Neuronal stem cell (in vitro differentiated cells): ENCODE measurements at regions not wholly inside any gene's neighbourhood (a gene's known extent, or its start where the extent isn't known, plus 50 kb on each side); places are given as distances from the start of the nearest gene placed in this dataset.
A peak's percentile ranks its signal among the peaks of the same experiment; 100 is the strongest.

Source experiments
- DNase-seq: peaks from one replicate; pipeline ENCODE4 v3.0.0-alpha.2; 2013; ENCODE audit warnings: low spot score
- H2AFZ ChIP-seq: one replicate; pipeline ENCODE4 v1.6.1; 2013; ENCODE audit warnings: mild to moderate bottlenecking, low read length, inconsistent platforms
- H2AK5ac ChIP-seq: 2 replicates; pipeline ENCODE4 v1.6.1; 2013; ENCODE audit warnings: low read depth, mild to moderate bottlenecking, inconsistent platforms, low read length, moderate library complexity, mixed read lengths
- H2BK120ac ChIP-seq: 2 replicates; pipeline ENCODE4 v1.6.1; 2013; ENCODE audit warnings: low read depth, mild to moderate bottlenecking, inconsistent platforms, low read length, moderate library complexity, mixed read lengths
- H2BK12ac ChIP-seq: one replicate; pipeline ENCODE4 v1.6.1; 2013; ENCODE audit warnings: low read length, inconsistent platforms
- H2BK15ac ChIP-seq: 2 replicates; pipeline ENCODE4 v1.6.1; 2013; ENCODE audit warnings: mild to moderate bottlenecking, low read length, inconsistent platforms, mixed read lengths
- H2BK5ac ChIP-seq: one replicate; pipeline ENCODE4 v1.6.1; 2013; ENCODE audit warnings: inconsistent platforms, mild to moderate bottlenecking, low read length, moderate library complexity
- H3K14ac ChIP-seq: one replicate; pipeline ENCODE4 v1.6.1; 2013; ENCODE audit warnings: low read length, inconsistent platforms
- H3K18ac ChIP-seq: 2 replicates; pipeline ENCODE4 v1.6.1; 2013; ENCODE audit warnings: low read length, inconsistent platforms
- H3K23ac ChIP-seq: 2 replicates; pipeline ENCODE4 v1.6.1; 2013; ENCODE audit warnings: low read depth, mild to moderate bottlenecking, mixed read lengths, low read length, inconsistent platforms; ENCODE audit not compliant: poor library complexity
- H3K27ac ChIP-seq: replicated peaks from 3 replicates; pipeline ENCODE4 v1.5.1; 2013; ENCODE audit warnings: low read length, inconsistent platforms
- H3K27me3 ChIP-seq, 3 experiments: 2 replicates each; pipeline ENCODE4 v1.6.1; 2013; ENCODE audit warnings: low read length in 3 of 3, mild to moderate bottlenecking in 2 of 3, inconsistent platforms in 1 of 3, low read depth in 1 of 3, mixed read lengths in 1 of 3, moderate library complexity in 1 of 3; ENCODE audit not compliant: control insufficient read depth in 3 of 3, insufficient read depth in 3 of 3
- H3K36me3 ChIP-seq, 2 donors: replicated peaks in 1 of 2; 2 replicates each; pipeline ENCODE4 v1.6.1; 2013; ENCODE audit warnings: low read length in 2 of 2; ENCODE audit not compliant: control insufficient read depth in 2 of 2, insufficient read depth in 2 of 2
- H3K4ac ChIP-seq: 2 replicates; pipeline ENCODE4 v1.6.1; 2013; ENCODE audit warnings: inconsistent platforms, mild to moderate bottlenecking, low read length, moderate library complexity
- H3K4me1 ChIP-seq, 2 donors: 1 replicate in 1 of 2; 2 replicates in 1 of 2; pipeline ENCODE4 v1.6.1; 2013; ENCODE audit warnings: low read length in 2 of 2, low read depth in 1 of 2; ENCODE audit not compliant: control insufficient read depth in 2 of 2, insufficient read depth in 1 of 2
- H3K4me2 ChIP-seq: one replicate; pipeline ENCODE4 v1.6.1; 2013; ENCODE audit warnings: mild to moderate bottlenecking, low read length, inconsistent platforms; ENCODE audit not compliant: insufficient read depth, poor library complexity, severe bottlenecking
- H3K4me3 ChIP-seq, 2 donors: 2 replicates each; pipeline ENCODE4 v1.5.1; 2013; ENCODE audit warnings: low read length in 2 of 2, mild to moderate bottlenecking in 2 of 2, inconsistent platforms in 1 of 2, moderate library complexity in 1 of 2
- H3K79me1 ChIP-seq: one replicate; pipeline ENCODE4 v1.6.1; 2013; ENCODE audit warnings: low read depth, mild to moderate bottlenecking, inconsistent platforms, low read length, moderate library complexity
- H3K9ac ChIP-seq: one replicate; pipeline ENCODE4 v1.6.1; 2013; ENCODE audit warnings: mild to moderate bottlenecking, low read depth, low read length, inconsistent platforms; ENCODE audit not compliant: poor library complexity
- H3K9me3 ChIP-seq, 2 donors: replicated peaks in 1 of 2; 2 replicates each; pipeline versions ENCODE3 to v1.6.1; 2013; ENCODE audit warnings: low read length in 2 of 2, mild to moderate bottlenecking in 2 of 2, inconsistent platforms in 1 of 2, low read depth in 1 of 2, mixed read lengths in 1 of 2, moderate library complexity in 1 of 2; ENCODE audit not compliant: control insufficient read depth in 2 of 2, insufficient read depth in 1 of 2
- H4K8ac ChIP-seq: one replicate; pipeline ENCODE4 v1.6.1; 2013; ENCODE audit warnings: low read depth, mild to moderate bottlenecking, inconsistent platforms, low read length, moderate library complexity
- H4K91ac ChIP-seq: one replicate; pipeline ENCODE4 v1.6.1; 2013; ENCODE audit warnings: low read length, low read depth, mild to moderate bottlenecking, inconsistent platforms; ENCODE audit not compliant: poor library complexity
- WGBS, 2 donors: extraction: QIAGEN DNeasy Blood & Tissue Kit; methylation state at CpG; one replicate each; pipeline ENCODE4 v1.1.7; 2013; ENCODE audit warnings: missing lambda C conversion rate in 2 of 2, mixed read lengths in 1 of 2; ENCODE audit not compliant: insufficient read length in 2 of 2, insufficient replicate concordance in 1 of 2; ENCODE audit errors: extremely low coverage in 2 of 2; 5-methylcytosine and 5-hydroxymethylcytosine counted together

- Histone ChIP-seq H4K8ac (no peak overlapping the region), H3K9me3 (peaks cover 0 to 6% of the 10 kb centered on the region in 2 donors), H3K18ac (peak overlapping the region; percentile 91), H3K36me3 (no peaks in the 10 kb centered on the region), H3K4me1 (peaks cover 22 to 45% of the 10 kb centered on the region in 2 donors), H2BK120ac (peak overlapping the region; percentile 68), H3K14ac (no peak overlapping the region), H4K91ac (no peak overlapping the region), H3K4me2 (no peak overlapping the region), H3K9ac (no peak overlapping the region), H3K4ac (no peak overlapping the region), H3K23ac (no peak overlapping the region), H3K27me3 (no peaks in the 10 kb centered on the region), H3K79me1 (no peaks in the 10 kb centered on the region), H3K27ac (peak overlapping the region; percentile 88), H2BK15ac (peak overlapping the region; percentile 65), H3K4me3 (no peak overlapping the region), H2AK5ac (peak overlapping the region; percentile 10), H2AFZ (no peak overlapping the region), H2BK12ac (peak overlapping the region; percentile 98), H2BK5ac (no peak overlapping the region)
- no peak for DNase-seq
- no CpG with 5 or more reads among the region's 12 CpGs for WGBS, 2 donors
Measured at GRCh38 chr2:5986801-5987787, 294.9 kb downstream of the SOX11 start.

DNA sequence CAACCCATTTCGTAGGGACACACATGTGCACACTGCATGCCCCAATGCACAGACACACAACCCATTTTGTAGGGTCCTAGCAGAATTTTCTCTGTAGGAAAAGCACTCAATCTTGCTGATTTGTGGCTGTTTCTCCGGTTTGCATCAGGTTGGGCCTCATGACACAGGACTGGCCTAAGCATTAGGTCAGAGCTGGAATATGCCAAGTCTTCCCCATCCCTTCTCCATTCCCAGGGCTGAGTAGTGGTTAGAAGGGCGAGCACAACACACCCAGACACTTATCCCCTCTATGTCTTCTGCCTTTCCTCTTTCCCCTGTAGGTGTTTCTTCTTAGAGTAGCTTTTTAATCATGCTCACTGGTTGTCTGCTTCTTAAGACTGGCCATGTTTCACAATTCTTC is 295.9 kb downstream of the SOX11 start:
- Histone ChIP-seq H3K23ac (no peak overlapping the region), H2BK15ac (no peak overlapping the region), H3K27me3 (no peaks in the 10 kb centered on the region), H3K27ac (no peak overlapping the region), H2AFZ (no peak overlapping the region), H2AK5ac (no peak overlapping the region), H3K36me3 (no peaks in the 10 kb centered on the region), H3K4me3 (no peak overlapping the region), H2BK5ac (no peak overlapping the region), H3K4me1 (peaks cover 12 to 46% of the 10 kb centered on the region in 2 donors), H3K14ac (no peak overlapping the region), H3K18ac (peak overlapping the region; percentile 12), H3K4me2 (no peak overlapping the region), H4K8ac (no peak overlapping the region), H3K9ac (no peak overlapping the region), H3K4ac (no peak overlapping the region), H4K91ac (no peak overlapping the region), H2BK120ac (no peak overlapping the region), H3K79me1 (no peaks in the 10 kb centered on the region), H2BK12ac (no peak overlapping the region), H3K9me3 (peaks cover 0 to 6% of the 10 kb centered on the region in 2 donors)
- no peak for DNase-seq
- WGBS, 2 donors = no CpG with 5 or more reads among the region's 3 CpGs

GRCh38 chr2:5990086-5990485 is 297.9 kb downstream of the SOX11 start:
- Histone ChIP-seq H3K9ac (no peak overlapping the region), H3K18ac (peak overlapping the region; percentile 44), H3K4me2 (no peak overlapping the region), H3K36me3 (no peaks in the 10 kb centered on the region), H3K14ac (no peak overlapping the region), H3K79me1 (no peaks in the 10 kb centered on the region), H3K4ac (no peak overlapping the region), H3K4me1 (peaks cover 5 to 34% of the 10 kb centered on the region in 2 donors), H2BK12ac (peak overlapping the region; percentile 0), H3K9me3 (peaks cover 0 to under 1% of the 10 kb centered on the region in 2 donors), H3K23ac (no peak overlapping the region), H4K8ac (no peak overlapping the region), H3K27me3 (no peaks in the 10 kb centered on the region), H3K4me3 (no peak overlapping the region), H2BK5ac (no peak overlapping the region), H4K91ac (no peak overlapping the region), H2BK15ac (no peak overlapping the region), H2BK120ac (no peak overlapping the region), H3K27ac (no peak overlapping the region), H2AK5ac (peak overlapping the region; percentile 9), H2AFZ (no peak overlapping the region)
- DNase-seq = no peak
- WGBS, 2 donors = no CpG with 5 or more reads among the region's 5 CpGs

- Histone ChIP-seq H3K14ac (no peak overlapping the region), H3K27ac (peak overlapping the region; percentile 73), H3K4me3 (no peak overlapping the region), H3K27me3 (no peaks in the 10 kb centered on the region), H3K36me3 (no peaks in the 10 kb centered on the region), H4K8ac (no peak overlapping the region), H2BK5ac (no peak overlapping the region), H2BK12ac (no peak overlapping the region), H3K18ac (no peak overlapping the region), H3K9ac (no peak overlapping the region), H2BK120ac (no peak overlapping the region), H3K9me3 (no peaks in the 10 kb centered on the region), H4K91ac (no peak overlapping the region), H2AFZ (peak overlapping the region; percentile 39), H3K4me1 (peaks cover 0 to 29% of the 10 kb centered on the region in 2 donors), H3K23ac (no peak overlapping the region), H3K79me1 (no peaks in the 10 kb centered on the region), H3K4me2 (no peak overlapping the region), H2AK5ac (no peak overlapping the region), H2BK15ac (no peak overlapping the region), H3K4ac (no peak overlapping the region)
- no peak for DNase-seq
- WGBS, 2 donors = no CpG with 5 or more reads among the region's 8 CpGs
Measured at GRCh38 chr2:5991305-5991968, 299.3 kb downstream of the SOX11 start.
